HS-5 (cell line): ENCODE measurements at regions not wholly inside any gene's neighbourhood (a gene's known extent, or its start where the extent isn't known, plus 50 kb on each side); places are given as distances from the start of the nearest gene placed in this dataset.

Source experiments
- DNase-seq: peaks from one replicate; pipeline ENCODE4 v3.0.0-alpha.2; 2012; ENCODE audit warnings: low read depth

- DNase-seq = no peak
These were observed 58.3 kb upstream of the LYST start for GRCh38 chr1:235925016-235925415.

- no peak for DNase-seq
These were observed 56.8 kb upstream of the LYST start for GRCh38 chr1:235923466-235924021.

GRCh38 chr1:235920596-235921375, 54.1 kb upstream of the LYST start:
- DNase-seq = no peak

GRCh38 chr1:235919833-235920441, 53.2 kb upstream of the LYST start:
- DNase-seq = peak; percentile 69

- DNase-seq = no peak
These were observed 52.6 kb upstream of the LYST start for GRCh38 chr1:235919127-235919832.

- no peak for DNase-seq
These were observed 51.8 kb upstream of the LYST start for GRCh38 chr1:235918465-235918864.

GRCh38 chr1:235918032-235918431, 51.3 kb upstream of the LYST start:
- DNase-seq = no peak

GRCh38 chr1:235917267-235917811, 50.6 kb upstream of the LYST start:
- peak; percentile 99 for DNase-seq
